Fibroblast of lung (primary cell): ENCODE measurements at regions not wholly inside any gene's neighbourhood (a gene's known extent, or its start where the extent isn't known, plus 50 kb on each side); places are given as distances from the start of the nearest gene placed in this dataset.

ENCODE experiments used
- EZH2 ChIP-seq: IDR thresholded peaks from 2 replicates; pipeline ENCODE4 v1.5.1; 2012; ENCODE audit warnings: low read length, control low read depth, mild to moderate bottlenecking; ENCODE audit errors: missing control alignments
- TF ChIP-seq, protein P1 (sequence below), 2 donors: IDR thresholded peaks in 1 of 2; conservative IDR thresholded peaks in 1 of 2; 1 replicate in 1 of 2; 2 replicates in 1 of 2; pipeline ENCODE4 v1.5.1; 2011 to 2012; ENCODE audit warnings: low read length in 2 of 2, control low read depth in 1 of 2, inconsistent platforms in 1 of 2, low read depth in 1 of 2, mild to moderate bottlenecking in 1 of 2

- TF ChIP-seq, protein P1, sequence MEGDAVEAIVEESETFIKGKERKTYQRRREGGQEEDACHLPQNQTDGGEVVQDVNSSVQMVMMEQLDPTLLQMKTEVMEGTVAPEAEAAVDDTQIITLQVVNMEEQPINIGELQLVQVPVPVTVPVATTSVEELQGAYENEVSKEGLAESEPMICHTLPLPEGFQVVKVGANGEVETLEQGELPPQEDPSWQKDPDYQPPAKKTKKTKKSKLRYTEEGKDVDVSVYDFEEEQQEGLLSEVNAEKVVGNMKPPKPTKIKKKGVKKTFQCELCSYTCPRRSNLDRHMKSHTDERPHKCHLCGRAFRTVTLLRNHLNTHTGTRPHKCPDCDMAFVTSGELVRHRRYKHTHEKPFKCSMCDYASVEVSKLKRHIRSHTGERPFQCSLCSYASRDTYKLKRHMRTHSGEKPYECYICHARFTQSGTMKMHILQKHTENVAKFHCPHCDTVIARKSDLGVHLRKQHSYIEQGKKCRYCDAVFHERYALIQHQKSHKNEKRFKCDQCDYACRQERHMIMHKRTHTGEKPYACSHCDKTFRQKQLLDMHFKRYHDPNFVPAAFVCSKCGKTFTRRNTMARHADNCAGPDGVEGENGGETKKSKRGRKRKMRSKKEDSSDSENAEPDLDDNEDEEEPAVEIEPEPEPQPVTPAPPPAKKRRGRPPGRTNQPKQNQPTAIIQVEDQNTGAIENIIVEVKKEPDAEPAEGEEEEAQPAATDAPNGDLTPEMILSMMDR (conservative IDR thresholded peaks at IDR 0.05 in 1 of 2, IDR thresholded peaks at IDR 0.05 in 1 of 2; ENCODE audit: low read depth in 1 of 2, low read length in 2 of 2): no peak
- TF ChIP-seq EZH2: no peak
Observed at GRCh38 chr4:111070390-111070789, 447.5 kb upstream of the PITX2 start.
